Activated CD8-positive, alpha-beta memory T cell treated with anti-CD3 and anti-CD28 coated beads, Interleukin-2, amount 50 U/mL, for 1 hour (primary cell): ENCODE measurements at regions not wholly inside any gene's neighbourhood (a gene's known extent, or its start where the extent isn't known, plus 50 kb on each side); places are given as distances from the start of the nearest gene placed in this dataset.
"Not testable (repeated sequence)": the region's sequence is repeated elsewhere in the genome, so short reads cannot be mapped to it uniquely, and the experiment has no call there.

Source experiments
- DNase-seq: peaks from one replicate; pipeline ENCODE4 v3.0.0-alpha.2; 2020; ENCODE audit errors: extremely low read depth

DNA sequence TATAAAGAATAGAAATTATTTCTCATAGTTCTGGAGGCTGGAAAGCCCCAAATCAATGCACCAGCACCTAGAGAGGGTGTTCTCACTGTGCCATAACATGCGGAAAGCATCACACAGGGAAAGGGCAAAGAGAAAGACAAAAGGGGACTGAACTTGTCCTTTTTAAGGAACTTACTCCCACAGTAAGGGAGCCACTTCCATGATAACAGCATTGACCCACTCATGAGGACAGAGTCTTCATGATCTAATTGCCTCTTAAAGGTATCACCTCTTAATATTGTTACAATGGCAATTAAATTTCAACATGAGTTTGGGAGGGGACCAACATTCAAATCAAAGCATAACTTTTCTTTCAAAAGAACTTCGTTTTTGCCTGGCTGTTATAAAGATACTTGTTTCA is 582.2 kb upstream of the ARID1B start:
- DNase-seq = no peak

DNA sequence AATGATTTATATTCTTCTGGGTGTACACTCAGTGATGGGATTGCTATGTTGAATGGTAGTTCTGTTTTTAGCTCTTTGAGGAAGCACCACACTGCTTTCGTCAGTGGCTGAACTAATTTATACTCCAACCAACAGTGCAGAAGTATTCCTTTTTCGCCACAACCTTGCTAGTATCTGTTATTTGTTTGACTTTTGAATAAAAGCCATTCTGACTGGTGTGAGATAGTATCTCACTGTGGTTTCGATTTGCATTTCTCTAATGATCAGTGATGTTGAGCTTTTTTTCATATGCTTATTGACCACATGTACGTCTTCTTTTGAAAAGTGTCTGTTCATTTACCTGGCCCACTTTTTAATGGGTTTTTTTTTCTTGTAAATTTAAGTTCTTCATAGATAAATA is 583.8 kb upstream of the ARID1B start:
- DNase-seq = no peak

DNA sequence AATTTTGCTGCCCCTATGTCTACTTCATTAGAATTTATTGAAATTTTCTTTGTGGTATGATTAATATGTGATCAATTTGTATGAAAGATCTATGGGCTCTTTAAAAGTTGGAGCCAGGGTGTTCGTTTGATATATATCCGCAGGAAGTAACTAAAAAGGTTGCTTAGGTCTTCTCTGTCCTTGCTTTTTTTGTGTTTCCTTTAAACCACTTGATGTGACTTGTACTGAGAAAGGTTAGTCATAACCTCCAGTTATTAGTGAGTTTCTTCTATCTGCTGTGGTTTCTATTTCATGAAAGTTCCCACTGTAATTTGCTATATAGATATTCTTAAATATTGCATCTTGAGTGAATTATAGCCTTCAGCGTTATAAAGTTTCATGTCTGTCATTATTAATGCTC is 585.3 kb upstream of the ARID1B start:
- DNase-seq = no peak

DNA sequence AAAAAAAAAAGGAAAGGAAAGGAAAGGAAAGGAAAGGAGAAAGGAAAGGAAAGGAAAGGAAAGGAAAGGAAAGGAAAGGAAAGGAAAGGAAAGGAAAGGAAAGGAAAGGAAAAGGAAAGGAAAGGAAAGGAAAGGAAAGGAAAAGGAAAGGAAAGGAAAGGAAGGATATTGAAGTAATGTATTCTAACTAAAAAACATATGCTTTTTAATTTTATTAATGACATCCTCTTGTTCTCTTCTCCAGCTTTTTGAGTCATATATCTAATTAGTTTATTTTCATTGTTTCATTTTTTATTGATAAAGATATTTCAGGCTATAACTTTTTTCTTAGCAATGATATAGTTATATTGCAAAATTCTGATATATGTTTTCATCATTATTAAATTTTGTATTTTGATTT is 585.8 kb upstream of the ARID1B start:
- not testable (repeated sequence) for DNase-seq

DNA sequence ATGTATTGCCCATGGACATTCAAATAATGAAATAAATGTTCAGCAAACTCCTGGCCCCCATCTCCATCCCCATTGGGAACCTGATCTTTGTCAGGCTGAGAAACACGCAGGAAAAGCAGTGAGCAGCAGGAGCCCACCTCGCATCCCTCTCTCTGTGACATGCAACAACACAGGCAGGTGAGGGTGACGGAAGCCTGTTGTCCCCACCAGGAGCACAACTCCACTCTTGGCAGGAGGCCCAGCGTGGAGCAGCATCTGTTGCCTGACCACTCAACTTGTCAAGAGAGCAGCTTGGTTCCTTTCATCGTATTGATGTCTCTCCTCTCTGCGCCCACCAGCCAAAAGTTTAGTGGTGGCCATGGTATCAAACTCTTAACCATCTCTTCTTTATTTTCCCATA is 586.9 kb upstream of the ARID1B start:
- no peak for DNase-seq

DNA sequence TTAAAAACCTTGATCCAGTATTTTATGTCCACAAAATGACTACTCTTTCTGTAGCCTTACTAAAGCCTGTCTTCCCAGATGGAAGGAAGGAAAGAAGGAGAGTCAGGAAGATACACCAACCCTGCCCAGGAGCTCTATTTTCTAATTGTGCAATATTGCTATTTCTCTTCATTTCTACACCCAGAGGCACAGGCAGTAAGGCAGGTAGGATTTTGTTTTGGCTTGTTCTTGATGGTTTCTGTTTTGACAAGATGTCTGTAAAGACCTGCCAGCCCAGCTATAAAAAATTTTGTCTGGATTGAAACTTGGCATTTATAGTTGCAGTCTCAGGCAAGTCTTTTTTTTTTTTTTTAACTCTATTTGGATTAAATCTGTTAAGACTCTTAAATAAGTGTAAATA is 587.5 kb upstream of the ARID1B start:
- DNase-seq = no peak

DNA sequence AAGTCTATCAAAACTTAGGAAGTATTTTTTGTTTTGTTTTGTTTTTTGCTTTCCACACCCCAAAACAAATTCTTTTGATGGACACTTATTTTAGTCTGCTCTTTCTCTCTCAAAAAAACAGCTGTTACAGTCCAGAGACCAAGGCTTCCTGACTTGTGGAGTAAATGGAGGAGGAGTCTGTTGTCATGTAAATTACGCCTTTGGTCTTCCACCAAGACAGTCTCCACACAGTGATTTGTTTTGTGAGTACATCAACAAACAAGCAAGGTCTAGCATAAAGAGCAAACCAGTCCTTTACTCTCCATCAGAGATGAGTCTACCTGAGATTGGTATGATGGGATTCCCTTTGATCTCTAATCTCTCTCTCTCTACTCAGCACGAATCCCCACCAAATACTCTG is 588.0 kb upstream of the ARID1B start:
- no peak for DNase-seq

DNA sequence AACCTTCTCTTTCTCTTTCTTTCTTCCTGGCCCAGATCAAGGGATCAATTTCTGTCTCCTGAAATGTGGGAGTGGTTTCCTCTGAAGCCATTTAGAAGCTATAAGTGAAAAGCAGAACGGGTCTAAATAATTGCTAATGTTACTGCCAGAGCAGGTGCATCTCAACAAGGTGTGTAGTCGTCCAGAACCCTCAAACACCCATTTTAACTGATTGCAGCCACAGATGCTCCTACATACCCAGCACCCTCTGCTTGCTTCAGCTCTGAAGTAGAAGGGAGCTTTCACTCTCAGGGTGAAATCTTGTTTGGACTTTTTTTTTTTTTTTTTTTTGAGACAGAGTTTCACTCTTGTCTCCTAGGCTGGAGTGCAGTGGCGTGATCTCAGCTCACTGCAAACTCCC is 592.1 kb upstream of the ARID1B start:
- no peak for DNase-seq

DNA sequence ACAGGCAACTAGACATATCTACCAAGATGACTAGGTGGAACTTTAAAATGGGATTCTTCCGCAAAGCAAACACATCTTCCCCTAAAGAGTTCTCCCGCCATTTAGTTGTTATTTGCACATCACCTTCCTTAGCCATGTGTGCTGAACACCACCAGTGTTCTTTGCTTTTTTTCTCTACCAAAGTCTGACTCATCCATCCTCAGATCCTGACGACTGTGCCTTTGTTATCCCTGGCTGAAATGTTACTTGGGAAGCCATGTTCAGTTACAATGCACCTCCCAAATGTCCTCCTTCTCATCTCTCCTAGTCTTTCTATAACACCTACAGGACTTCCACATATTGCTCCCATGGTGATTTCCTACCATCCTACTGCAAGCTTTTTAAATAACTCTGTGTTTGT is 593.5 kb upstream of the ARID1B start:
- DNase-seq = no peak

DNA sequence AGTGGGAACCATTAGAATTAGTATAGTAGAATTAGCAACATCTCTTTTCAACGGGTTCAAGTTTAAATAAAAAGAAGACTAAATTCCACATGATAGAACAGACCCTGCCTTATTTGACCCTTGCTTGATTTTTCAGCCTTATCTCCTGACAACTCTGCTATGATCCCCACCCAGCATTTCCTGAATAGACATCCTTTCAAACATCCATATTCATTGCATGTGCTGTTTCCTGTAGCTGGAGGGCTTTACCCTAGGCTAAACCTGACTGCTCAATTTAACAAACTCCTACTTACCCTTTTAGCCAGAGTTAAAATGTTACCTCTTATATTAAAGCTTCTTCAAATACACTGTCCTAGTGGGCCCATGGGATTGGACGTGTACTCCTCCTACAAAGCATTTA is 594.8 kb upstream of the ARID1B start:
- DNase-seq = no peak

DNA sequence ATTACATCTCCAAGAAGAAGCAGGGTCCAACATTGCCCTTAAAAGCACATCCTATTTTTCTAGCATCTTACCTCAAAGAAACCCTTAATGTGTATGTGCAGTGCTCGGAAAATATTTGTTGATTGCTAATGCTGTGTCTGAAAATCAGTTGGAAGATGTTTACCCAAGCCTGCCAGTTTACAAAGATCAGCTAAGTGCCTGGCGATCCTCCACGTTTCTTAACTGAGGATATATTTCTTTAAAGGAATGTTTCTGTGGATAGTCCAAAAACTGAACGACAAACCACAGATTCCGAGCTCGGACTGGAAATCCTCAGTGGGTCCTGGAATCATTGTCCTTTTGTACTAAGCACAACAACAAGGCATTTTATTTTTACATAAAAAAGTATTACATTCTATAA is 595.7 kb upstream of the ARID1B start:
- DNase-seq = no peak

DNA sequence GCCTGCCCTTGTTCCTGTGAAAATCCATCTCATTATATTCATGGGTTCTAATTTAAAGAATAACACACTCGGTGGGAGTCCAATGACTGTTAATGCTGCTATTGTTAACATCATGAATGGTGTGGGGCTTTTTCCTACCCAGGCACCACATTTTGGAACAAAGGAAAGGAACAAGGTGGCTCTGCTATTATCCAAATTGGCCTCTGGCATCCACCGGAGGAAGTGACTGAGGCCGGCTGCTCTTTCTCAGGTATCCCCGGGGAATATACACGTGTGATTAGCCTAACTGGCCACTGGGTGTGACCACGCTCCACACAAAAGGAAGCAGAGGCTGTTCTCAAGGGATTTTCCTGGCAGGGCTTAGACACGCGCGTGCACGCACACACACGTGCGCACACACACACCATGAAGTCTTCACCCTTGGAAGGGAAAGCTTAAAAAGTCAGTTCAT is 601.2 kb upstream of the ARID1B start:
- no peak for DNase-seq

DNA sequence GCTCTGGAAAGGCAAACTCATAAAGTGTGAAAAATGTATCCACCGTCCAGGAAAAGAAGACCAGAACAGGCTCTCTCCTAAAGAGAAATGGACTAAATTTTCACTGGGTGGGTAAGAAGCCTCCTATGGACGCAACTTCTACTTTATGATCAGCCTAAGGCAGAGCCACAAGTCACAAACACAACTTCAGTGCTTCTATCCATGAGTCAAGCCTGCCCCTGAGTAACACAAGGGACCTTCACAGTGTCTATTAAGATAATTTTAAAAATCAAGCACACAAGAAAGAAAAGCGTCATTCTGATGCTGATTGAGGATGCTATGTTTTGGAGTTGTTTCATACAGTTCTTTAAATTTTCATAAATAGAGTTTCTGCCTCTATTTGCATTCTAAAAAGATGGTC is 601.7 kb upstream of the ARID1B start:
- no peak for DNase-seq

DNA sequence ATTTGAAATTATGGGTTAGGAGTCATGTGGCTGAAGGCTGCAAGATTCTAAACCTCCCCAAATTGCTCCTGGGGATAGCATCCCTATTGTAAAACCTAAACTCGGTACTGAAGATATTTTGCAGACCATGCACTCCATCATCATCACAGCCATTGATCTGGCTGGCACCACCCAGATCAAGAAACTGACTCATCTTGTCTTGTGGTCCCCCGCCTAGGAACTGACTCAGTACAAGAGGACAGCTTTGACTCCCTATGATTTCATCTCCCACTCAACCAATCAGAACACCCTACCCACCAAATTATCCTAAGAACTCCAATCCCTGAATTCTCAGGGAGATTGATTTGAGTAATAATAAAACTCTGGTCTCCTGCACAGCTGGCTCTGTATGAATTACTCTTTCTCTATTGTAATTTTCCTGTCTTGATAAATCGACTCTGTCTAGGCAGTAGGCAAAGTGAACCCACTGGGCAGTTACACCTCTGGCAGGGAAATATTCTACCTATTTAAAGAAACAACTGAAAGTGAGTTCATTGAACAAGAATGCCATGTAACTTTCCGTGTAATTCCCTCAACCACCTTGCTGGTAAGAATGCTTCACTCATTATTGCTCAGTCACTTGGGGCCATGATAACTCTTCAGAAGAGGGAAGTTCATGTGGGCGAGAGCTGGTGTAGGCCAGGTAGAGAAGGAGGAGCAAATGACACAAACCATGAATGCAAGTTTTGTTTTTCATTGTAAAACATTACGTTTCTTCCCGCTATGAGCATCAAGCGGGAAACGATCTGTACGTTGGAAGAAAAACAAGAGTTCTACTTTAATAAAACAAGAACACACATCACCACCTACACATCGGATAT is 602.9 kb upstream of the ARID1B start:
- DNase-seq = no peak

DNA sequence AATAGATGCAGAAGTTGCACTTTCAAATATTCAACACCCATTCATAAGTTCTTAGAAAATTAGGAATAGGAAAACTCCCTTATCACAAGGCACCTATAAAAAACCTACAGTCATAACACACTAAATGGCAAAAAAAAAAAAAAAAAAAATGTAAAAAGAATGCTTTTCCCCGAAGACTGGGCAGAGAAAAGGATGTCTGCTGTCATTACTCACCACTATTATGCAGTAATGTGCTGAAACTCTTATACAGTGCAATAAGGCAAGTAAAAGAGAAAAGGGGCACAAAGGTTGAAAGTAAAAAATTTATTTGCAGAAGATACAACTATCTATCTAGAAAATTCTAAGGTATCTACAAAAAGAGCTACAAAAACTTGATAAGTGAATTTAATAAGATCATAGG is 607.8 kb upstream of the ARID1B start:
- no peak for DNase-seq

DNA sequence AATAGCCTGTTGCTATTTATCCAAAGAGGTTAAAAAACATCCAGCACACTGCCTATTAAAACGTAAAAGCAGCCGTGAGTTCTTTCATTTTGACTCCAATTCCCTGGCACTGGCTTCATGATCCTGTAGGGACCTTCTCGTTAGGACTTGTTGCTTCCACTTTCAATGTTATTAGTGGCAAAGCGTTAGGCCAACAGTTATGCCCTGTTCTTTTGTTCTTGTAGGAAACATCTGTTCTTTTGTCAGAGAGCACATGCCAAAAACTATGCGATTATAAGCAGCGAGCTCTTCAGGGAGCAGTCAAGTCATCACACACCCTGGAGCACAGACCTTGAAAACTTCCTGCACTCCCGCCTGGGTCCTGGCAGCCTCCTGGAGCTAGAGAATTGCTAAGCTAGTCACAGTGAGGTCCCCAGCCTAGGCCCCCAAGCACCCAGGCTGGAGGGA is 609.5 kb upstream of the ARID1B start:
- no peak for DNase-seq

DNA sequence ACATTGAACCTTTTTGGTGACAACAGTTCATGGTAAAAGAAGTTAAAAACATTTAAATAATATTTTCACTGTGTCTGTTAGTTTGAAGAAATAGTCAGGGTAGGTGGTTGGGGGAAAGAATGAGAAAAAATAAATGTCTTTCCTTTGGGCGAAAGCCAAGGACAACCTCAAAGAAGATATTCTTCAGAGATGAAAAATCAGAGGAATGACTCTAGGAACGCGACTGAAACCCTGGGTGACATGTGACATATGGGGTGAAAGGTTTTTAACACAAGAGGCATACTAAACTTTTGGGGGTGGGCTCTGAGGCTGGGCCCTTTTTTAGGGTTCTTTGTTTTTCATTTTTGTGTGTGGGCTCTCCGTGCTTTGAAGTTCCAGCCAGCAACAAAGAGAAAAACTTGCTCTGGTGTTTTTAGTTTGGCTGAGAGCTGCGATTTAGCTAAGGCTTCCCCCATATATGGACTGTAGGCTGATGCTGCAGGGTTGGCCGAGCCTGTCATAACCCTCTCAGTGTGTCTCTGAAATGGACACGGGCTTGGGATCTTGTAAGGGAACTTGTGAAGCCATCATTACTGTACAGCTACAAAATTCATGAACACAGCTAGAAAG is 610.1 kb upstream of the ARID1B start:
- DNase-seq = no peak

DNA sequence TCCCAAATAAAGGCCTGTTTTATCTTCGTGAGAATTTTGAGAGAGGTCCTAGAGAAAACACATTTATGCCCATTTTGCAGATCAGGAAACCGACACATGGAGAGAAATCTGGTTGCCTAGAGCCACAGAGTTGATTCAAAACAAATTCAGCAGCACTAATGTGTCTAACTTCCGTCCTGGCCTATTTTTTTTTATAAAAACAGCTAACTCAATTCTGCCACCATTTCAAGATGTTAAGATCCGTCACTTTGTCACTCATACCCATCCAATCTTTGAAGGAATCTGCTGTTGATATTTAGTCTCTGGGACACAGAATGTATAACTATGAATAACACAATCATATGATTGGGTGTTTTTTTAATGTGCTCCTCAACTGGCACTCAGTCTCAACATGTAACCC is 611.1 kb upstream of the ARID1B start:
- no peak for DNase-seq

DNA sequence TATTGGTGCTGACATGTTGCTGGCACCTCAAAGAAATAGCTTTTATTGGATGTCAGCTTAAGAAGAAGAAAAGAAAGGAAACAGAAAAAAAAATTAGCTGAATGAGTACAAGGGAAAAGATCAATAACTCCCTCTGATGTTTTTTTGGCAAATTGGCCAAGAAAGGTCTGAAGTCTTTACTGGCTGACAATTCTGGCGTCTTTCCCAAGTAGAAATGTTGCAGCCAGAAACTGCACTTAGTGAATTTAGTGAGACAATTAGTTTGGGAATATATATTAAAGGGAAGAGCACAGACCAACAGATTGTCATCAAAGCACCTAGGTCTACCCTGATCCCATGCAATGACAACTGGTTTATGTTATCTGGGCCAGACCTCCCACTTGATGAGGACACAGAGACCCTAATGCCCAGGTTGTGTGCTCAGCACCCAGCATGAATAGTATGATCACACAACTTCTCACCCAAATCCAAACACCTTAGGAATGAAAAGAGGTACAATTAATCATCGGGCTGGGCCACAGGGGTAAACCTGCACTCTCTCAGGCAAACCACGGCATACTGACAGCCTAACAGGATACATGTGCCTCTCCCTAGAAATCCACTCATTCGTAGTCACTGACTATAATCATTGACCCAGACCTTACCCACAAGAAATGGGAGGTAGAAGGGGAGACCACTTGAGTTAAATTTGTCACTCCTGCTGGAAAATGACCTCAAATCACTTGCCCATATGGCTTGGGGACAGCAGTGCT is 612.3 kb upstream of the ARID1B start:
- DNase-seq = no peak

DNA sequence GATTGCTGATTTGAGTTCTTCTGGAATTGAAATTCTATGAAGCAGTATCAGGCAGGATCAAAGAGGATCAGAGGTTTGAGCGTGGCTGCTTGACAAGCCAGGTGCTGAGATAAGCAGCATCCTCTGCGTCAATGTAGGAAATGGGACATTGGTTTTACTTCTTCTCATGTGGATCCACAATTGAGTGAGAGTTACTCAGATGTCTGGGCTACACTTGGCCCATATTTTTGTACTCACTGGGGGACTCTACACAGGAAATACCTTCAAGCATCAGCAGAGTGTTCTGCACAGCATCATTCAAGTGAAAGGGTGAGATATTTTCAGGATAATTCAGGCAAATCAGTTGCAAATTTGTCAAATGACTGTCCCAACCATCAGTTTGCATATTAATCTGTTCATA is 613.9 kb upstream of the ARID1B start:
- no peak for DNase-seq

DNA sequence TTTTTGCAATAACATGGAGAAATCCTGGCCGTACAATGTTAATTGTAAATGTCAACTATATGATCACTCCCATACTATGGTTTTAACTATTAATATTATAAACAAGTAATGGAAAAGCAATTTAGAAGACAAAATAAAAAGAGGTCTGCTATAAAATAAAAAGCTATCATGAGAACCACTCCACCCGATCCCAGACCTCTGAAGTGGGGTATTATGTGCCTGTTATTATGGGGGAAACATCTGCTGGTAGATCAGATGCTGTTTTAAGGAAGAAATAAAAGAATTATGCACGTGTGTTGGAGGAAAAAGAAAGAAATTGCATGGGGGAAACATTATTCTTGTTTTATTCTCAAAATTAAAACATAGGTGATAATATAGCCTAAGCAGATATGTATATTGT is 615.7 kb upstream of the ARID1B start:
- DNase-seq = no peak

DNA sequence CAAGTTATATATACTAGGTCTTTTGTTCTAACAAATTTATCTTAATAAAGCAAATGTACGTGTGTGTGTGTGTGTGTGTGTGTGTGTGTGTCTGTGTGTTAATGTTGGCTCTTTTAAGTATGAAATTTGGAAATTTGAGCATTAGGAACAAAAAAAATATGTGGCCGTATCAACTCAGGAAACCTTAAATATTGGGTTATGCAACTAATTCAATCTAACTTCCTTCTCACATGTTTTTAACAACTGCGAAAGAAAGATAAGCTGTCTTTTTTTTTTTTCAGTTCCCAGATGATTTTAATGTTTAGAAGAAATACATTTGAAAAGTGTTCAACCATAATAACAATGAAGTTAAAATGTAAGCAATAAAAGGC is 616.4 kb upstream of the ARID1B start:
- DNase-seq = no peak
